ENCODE measurements at regions not wholly inside any gene's neighbourhood (a gene's known extent, or its start where the extent isn't known, plus 50 kb on each side); places are given as distances from the start of the nearest gene placed in this dataset.

- Histone ChIP-seq H3K79me2 (ENCODE audit: insufficient read depth) (no peaks in the 10 kb centered on the region), H3K27me3 (ENCODE audit: insufficient read depth) (no peaks in the 10 kb centered on the region), H3F3A (replicated peaks; ENCODE audit: insufficient read depth) (no peaks in the 10 kb centered on the region), H3K9ac (no peak overlapping the region), H3K36me3 (replicated peaks in 1 of 2; ENCODE audit: control insufficient read depth in 1 of 2, insufficient read depth in 2 of 2, low read length in 1 of 2) (no peaks in the 10 kb centered on the region), H4K20me1 (ENCODE audit: insufficient read depth) (no peaks in the 10 kb centered on the region), H2AFZ (ENCODE audit: low read depth) (no peak overlapping the region), H3K4me3 (ENCODE audit: low read depth in 2 of 2, low read length in 1 of 2) (no peak overlapping the region), H3K4me2 (no peak overlapping the region), H3K9me3 (no peaks in the 10 kb centered on the region), H3K9me2 (no peaks in the 10 kb centered on the region), H3K4me1 (ENCODE audit: control insufficient read depth in 1 of 2, insufficient read depth in 2 of 2, low read depth in 1 of 2, low read length in 1 of 2) (no peaks in the 10 kb centered on the region), H3K27ac (ENCODE audit: low read depth in 2 of 2, low read length in 1 of 2) (no peak overlapping the region)
- ChIA-PET POLR2A (no interaction called here), CTCF (no interaction called here)
- no peak for TF ChIP-seq RXRA (IDR thresholded peaks at IDR 0.05; ENCODE audit: borderline replicate concordance, low read depth)
- TF ChIP-seq PBX3 (IDR thresholded peaks at IDR 0.05), result no peak
- TF ChIP-seq MXI1 (IDR thresholded peaks at IDR 0.05; ENCODE audit: low read depth, low read length), result no peak
- no peak for TF ChIP-seq POLR2AphosphoS5 (IDR thresholded peaks at IDR 0.05; ENCODE audit: low read depth, low read length)
- TF ChIP-seq SMC3 (IDR thresholded peaks at IDR 0.05; ENCODE audit: low read depth, low read length), result no peak
- no peak for TF ChIP-seq MAX (IDR thresholded peaks at IDR 0.05; ENCODE audit: low read depth)
- no peak for TF ChIP-seq EZH2phosphoT487 (IDR thresholded peaks at IDR 0.05; ENCODE audit: borderline replicate concordance, low read depth)
- no peak for TF ChIP-seq NRF1 (IDR thresholded peaks at IDR 0.05; ENCODE audit: low read depth, low read length)
- TF ChIP-seq ZBTB33 (IDR thresholded peaks at IDR 0.05; ENCODE audit: borderline replicate concordance, low read depth), result no peak
- TF ChIP-seq RAD21 (IDR thresholded peaks at IDR 0.05; ENCODE audit: low read length), result no peak
- no peak for TF ChIP-seq RFX5 (IDR thresholded peaks at IDR 0.05; ENCODE audit: low read length)
- no peak for TF ChIP-seq MEF2A (IDR thresholded peaks at IDR 0.05; ENCODE audit: borderline replicate concordance, low read depth)
- no peak for TF ChIP-seq RCOR1 (IDR thresholded peaks at IDR 0.05; ENCODE audit: low read length)
- no peak for TF ChIP-seq SIN3A (IDR thresholded peaks at IDR 0.05; ENCODE audit: borderline replicate concordance, low read depth, low read length)
- TF ChIP-seq REST (IDR thresholded peaks at IDR 0.05; ENCODE audit: low read depth, low read length), result no peak
- no peak for TF ChIP-seq GABPA (IDR thresholded peaks at IDR 0.05; ENCODE audit: low read depth)
- TF ChIP-seq FOXM1 (IDR thresholded peaks at IDR 0.05; ENCODE audit: low read depth), result no peak
- DNase-seq, result no peak
- 53% methylated on average over 3 of the region's 3 CpGs for WGBS (ENCODE audit: low lambda C conversion rate)
These were observed 402.8 kb upstream of the UBE2E3 start for GRCh38 chr2:180577567-180577966.

All from SK-N-SH (cell line).